GM19452 (cell line): ENCODE measurements at regions not wholly inside any gene's neighbourhood (a gene's known extent, or its start where the extent isn't known, plus 50 kb on each side); places are given as distances from the start of the nearest gene placed in this dataset.

Source experiments
- ATAC-seq: cut with Tn5 transposase; IDR thresholded peaks from one replicate; pipeline ENCODE4 v1.9.1; 2021; ENCODE audit not compliant: unreplicated experiment

DNA sequence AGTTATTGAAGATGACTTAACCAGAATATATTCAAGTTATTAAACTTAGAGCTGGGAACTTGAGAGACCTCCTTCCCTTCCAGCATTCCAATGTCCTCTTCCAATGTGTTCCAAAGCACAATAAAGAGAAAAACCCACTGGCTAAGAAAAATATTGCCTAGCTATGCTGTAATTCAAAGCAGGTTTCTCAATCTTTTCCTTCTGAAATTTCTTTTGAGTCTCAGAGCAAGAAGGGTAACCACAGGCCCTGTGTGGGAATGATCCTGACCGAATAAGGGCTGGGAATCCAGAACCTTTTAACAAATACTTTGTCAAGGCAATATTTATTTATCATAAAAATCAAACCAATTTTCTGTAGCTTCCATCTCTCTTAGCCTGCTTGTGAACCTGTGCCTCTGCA lies 150.7 kb upstream of the SFRP2 start:
- no peak for ATAC-seq

DNA sequence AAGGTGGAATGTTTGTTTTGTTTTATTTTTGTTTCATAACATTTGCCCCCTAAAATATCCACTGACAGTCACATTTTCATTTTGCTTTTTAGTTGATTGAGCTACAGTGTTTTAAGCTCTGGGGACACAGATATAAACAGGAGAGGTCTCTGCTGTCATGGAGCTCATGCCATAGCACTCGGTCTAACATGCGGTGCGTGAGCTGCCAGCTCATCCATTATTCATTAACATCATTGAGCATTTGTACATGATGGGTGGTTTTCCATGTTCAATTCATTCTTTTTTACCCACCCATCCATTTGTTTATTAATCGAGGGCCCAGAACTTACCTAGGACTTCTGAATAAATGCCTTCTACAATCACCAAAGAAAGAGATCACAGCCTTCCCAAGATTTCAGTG lies 150.1 kb upstream of the SFRP2 start:
- ATAC-seq = no peak

DNA sequence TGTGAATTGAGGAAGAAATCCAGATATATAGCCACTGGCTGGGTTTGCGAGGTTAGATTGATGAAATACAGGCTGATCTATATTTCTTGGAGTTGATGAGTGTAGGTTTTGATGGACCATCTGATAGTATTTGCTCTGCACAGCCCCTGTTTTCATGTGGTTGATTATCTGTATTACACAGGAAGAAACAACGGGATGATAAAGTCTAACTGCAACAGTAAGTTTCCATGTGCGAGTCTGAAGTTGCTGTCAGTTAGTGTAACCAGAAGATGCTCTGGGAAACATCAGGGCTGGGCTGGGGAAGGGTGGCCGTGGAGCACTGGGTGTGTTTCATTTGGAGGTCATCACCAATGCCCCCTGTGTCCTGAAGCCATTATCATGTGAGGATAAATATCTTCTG lies 148.4 kb upstream of the SFRP2 start:
- no peak for ATAC-seq

GRCh38 chr4:153936121-153936520 lies 147.2 kb upstream of the SFRP2 start:
- no peak for ATAC-seq

- ATAC-seq = no peak
These were observed 145.8 kb upstream of the SFRP2 start for GRCh38 chr4:153934688-153935017.

DNA sequence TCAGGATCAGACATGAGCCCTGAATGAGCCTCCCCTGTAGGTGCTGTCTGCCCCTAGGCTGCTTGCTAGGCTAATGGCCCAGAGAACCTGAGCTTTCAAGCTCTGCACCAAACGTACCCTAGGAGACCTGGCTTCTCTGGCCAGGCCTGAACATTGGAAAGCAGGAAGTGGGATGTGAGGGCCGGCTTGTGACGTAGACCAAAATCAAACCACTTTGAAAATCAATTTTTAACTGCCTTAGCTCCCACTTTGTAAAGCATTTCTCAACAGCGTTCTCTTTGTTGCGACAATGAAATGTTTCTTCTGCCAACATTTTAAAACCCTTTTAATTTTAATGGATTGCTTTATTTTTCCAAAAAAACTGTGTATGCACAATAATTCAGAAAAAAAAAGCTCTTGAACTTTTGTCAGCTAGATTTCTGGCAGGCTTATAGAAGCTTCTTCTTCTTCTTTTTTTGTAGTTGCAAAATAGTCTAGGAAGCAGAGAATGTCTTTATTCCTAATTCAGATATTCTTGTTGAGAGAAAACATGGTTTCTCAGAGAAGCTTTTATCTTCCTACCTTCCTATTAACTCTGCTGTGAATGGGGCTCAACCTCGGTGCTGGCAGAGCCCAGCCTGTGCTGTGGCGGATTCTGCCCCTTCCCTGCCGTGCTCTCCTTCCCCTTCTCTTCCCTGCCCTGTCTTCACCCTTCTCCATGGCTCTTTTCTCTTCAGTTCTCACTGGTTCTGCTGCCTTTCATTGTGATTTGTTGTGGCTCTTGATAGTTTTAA lies 145.2 kb upstream of the SFRP2 start:
- no peak for ATAC-seq

- ATAC-seq = no peak
These were observed 142.9 kb upstream of the SFRP2 start for GRCh38 chr4:153931804-153932203.

DNA sequence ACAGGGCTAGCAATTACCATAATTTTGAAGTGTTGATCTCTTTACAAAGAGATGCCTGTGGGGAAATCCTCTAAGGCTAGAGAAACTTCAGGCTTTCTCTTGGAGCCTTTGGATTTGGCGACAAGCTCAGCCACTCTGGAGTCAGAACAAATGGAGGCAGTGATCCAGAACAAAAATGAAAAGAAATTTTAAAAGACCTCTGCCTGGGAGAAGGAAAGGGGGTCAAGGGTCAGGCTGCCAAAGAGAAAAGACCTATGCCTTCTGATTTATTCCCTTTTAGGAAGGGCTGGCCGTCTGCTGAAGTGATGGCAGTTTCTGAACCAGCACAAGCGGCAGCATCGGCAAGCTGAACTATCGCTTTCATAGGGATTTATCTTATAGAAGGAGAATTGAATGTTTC lies 140.8 kb upstream of the SFRP2 start:
- no peak for ATAC-seq

DNA sequence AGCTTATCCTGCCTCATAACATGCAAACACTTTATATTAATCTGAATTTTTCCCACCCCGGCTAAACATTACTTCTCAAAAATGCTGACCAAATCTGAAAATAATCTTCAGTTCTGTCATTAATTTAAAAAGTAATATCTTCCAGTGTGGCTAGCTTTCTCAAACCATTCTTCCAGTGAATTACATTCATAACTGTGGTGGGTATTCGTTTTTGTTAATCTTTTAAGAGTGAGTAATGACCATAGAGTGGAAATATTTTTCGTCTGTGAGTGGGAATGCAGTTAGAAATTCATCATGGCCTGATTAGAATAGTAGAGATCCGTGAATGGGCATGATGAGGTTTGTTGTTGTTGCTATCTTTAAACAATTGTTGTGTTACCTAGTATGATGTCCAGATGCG lies 138.6 kb upstream of the SFRP2 start:
- no peak for ATAC-seq

DNA sequence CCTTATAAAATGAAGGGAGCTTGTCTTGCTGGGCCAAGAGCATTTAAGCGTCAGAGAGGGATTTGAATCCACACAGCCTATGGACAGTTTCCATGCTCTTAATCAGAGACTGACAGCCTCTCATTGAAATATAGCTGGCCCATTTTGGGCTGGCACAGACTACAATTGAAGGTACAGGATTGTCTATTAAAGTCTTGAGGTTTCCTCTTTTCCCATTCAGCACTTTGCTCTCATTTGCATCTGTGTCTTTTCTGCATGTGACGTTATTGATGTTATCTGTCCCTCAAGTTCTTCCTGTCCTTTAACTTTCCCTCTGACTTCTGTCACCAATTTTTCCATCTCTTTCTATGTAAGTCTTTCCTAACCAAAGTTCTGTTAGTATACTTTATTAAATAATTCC lies 133.3 kb upstream of the SFRP2 start:
- ATAC-seq = no peak

DNA sequence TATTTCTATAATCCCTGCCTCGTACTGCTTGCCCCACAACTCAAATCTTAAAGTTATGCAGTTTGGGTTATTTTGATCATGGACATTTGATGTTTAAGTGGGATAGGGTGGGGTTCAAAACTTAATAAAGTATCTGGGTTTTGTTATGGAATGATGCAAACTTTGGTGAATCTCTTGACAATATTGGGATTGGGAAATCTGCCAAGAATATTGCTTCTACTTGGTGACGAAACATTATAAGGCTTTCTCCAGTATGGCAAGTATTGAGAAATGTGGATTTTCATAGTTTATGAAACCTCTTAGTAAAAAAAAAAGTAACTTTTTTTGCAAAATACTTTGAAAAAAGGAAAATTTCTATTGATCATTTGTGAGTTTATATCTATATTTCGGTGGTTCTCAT lies 130.8 kb upstream of the SFRP2 start:
- ATAC-seq = no peak

DNA sequence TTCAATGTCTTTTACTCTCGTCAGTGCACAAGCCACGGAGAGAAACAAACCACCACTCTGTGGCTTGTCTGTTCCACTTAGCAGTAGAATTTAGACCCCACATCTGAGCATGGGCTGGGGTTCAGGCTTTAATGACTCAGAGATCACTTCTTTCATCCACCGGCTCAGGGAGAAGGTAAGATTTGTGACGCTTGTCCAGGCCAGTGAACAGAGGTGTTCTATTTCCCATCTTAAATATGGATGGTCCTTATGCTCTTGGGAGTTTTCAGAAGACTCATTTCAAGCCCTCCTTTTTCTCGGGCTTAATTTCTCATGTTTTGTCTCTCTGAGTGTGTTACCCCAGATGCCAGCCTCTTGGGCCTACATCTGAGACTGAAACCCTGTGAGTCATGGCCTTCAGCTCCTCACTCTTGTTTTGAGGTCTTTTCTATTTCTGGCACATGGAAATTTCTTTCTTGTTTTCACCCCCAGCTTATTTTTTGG lies 127.4 kb upstream of the SFRP2 start:
- ATAC-seq = peak; percentile 95

GRCh38 chr4:153912301-153912700 lies 123.4 kb upstream of the SFRP2 start:
- ATAC-seq = no peak

DNA sequence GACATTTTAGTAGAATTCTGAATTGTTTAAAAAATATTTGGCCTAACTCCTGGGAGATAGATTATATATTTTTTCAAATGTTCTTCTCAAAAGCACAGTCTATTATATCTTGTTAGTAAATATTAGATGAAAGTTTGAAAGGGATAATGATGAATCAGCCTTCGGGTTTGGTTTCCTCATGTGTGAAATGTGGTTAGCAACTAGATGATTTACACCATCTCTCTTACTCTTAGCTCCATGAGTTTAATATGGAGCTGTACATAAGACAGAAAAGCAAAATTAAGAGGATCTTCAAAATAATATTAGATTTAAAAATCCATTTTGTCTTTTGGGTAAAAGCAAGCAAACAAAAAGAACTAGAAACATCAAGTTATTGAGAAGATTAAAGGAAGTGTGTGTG lies 120.8 kb upstream of the SFRP2 start:
- ATAC-seq = no peak

GRCh38 chr4:153906231-153906630 lies 117.3 kb upstream of the SFRP2 start:
- no peak for ATAC-seq

DNA sequence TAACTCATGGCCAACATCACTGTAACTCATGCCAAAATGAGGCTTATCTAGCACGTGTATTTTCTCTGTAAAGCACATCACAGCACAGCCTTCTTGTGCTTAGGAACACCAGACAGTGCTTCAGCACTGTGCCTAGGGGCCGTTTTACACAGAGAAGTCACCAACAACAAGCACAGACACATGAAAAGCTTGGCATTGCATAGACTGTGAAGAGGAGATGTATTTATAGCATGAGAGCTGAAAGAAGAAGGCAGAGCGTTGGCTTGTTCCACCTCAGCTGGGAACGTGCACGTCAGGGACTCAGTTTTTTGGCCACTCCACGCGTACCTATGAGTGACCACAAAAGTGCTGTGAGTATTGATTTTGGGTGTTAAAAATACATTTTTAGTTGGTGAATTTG lies 116.3 kb upstream of the SFRP2 start:
- ATAC-seq = no peak

DNA sequence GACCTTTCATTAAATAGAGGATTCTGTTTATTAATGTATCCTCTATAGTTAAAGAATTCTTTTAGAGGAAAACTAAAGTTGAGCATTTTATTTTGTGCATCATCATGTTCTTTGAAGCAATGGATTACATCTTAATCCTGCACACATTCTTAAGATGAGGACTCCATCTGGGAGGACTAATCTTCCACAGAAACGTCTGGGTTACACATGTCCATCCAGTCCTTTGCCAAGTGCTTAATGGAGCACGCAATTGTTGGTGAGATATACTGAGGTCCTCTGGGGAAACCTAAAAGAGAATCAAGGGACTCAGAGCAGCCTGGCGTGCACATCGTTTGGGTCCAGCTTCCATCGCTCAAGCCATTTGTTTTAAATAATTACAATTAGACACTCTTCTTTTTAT lies 115.1 kb upstream of the SFRP2 start:
- no peak for ATAC-seq

DNA sequence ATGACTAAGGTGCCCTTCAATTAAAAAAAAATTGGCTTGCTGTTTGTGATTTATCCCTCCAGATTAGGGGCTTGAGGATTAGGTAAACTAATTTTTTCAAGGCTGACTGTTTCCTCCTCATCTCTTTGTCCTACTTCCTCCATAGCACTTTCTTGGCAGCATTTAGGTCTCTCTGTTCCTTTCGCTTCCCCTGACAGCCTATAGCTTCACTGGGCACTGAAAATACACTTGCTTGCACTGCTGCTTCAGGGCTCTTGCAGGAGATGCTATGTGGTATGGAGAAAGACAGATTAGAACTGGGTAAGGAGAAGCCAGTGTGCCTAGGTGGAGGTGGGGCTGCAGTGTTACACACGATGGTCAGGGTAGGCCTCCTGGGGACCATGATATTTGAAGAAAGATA lies 112.3 kb upstream of the SFRP2 start:
- ATAC-seq = no peak

GRCh38 chr4:153900426-153900825 lies 111.5 kb upstream of the SFRP2 start:
- ATAC-seq = no peak

GRCh38 chr4:153890761-153891160 lies 101.9 kb upstream of the SFRP2 start:
- no peak for ATAC-seq

- no peak for ATAC-seq
These were observed 98.3 kb upstream of the SFRP2 start for GRCh38 chr4:153887217-153887616.

GRCh38 chr4:153884325-153884724 lies 95.4 kb upstream of the SFRP2 start:
- no peak for ATAC-seq

GRCh38 chr4:153880983-153881382 lies 92.1 kb upstream of the SFRP2 start:
- ATAC-seq = no peak
